ENCODE measurements at regions not wholly inside any gene's neighbourhood (a gene's known extent, or its start where the extent isn't known, plus 50 kb on each side); places are given as distances from the start of the nearest gene placed in this dataset.

DNA sequence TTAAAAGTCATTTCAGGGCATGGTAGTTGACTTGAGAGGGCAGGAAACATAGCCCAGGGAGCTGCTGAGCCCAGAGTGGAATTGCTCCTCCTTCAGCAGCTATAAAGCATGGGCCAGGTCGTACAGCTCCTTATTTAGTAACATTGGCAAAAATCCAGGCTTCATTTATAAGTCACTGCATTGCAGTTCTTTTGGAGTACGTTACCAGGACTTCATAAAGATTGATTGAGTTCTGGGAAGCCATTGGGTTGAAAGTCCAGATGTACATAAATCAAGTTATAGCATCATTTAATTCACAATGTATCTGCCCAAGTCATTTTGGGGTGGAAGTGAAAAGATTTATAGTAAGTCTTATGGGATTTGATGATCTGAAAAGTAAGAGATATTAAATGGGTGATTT is 53.0 kb upstream of the ANKEF1 start:
- DNase-seq (ENCODE audit: insufficient read length, low spot score) (no peak), FAIRE-seq (no peak)
- no peak for TF ChIP-seq POLR2A (IDR thresholded peaks at IDR 0.05; ENCODE audit: low read depth, low read length)

DNA sequence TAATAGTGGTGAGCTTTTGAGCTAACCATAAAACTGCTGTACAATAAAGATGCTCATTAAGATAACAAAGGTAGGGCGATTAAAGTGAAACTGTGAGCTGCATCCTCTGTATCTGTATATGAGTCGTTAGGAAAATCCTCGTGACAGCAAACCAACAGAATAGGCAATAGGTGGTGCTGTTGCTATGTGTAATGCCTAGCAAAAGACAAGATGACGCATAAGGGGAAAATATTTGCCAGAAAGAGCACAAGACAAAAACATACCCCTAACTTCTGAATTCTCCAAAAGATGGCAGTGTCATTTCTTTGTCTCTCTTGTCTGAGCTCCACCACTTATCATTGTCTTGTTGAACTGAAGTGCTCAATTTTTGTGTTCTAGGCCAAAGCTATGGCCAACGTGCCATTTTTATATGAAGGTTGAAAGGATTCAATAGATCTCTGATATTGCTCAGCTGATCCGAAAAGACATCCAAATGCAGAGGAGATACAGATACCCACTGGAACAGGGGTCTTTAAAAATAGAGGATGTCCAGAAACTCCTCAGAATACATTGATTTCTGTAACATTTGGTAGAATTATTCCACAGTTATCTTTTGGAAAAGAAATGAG is 56.3 kb upstream of the ANKEF1 start:
- FAIRE-seq (peak; percentile 92), DNase-seq (ENCODE audit: insufficient read length, low spot score) (peak; percentile 25)
- TF ChIP-seq TAF1 (IDR thresholded peaks at IDR 0.05; ENCODE audit: low read depth, low read length) (no peak), SPI1 (IDR thresholded peaks at IDR 0.05; ENCODE audit: low read depth, low read length) (no peak), PAX5 (IDR thresholded peaks at IDR 0.05; ENCODE audit: insufficient read depth, low read length, severe bottlenecking) (no peak), POLR2A (IDR thresholded peaks at IDR 0.05; ENCODE audit: low read depth, low read length) (no peak), POLR2AphosphoS5 (IDR thresholded peaks at IDR 0.05; ENCODE audit: low read depth, low read length) (no peak), POU2F2 (IDR thresholded peaks at IDR 0.05; ENCODE audit: low read depth, low read length) (no peak)

DNA sequence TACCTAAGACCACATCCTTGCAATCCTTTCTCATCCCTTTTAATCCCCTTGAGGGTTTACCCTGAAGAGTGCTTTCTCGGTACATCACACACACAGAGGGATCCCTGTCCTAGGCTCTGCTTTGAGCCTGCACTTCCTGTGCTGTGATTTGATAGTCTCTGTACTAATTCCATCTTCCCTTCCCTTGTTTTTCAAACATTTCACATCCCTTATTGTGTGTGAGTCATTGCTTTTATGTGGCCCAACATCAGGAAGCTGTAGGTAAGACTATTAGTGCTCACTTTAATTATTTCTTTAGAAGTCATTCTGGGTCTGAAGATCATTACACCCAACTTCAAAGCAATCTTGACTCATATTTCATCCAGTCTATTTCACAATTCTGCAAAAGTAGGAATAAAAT is 57.2 kb upstream of the ANKEF1 start:
- no peak for DNase-seq (ENCODE audit: insufficient read length, low spot score)
- TF ChIP-seq POLR2A (IDR thresholded peaks at IDR 0.05; ENCODE audit: low read depth, low read length) (no peak), POU2F2 (IDR thresholded peaks at IDR 0.05; ENCODE audit: low read depth, low read length) (no peak), PAX5 (IDR thresholded peaks at IDR 0.05; ENCODE audit: insufficient read depth, low read length, severe bottlenecking) (no peak), SPI1 (IDR thresholded peaks at IDR 0.05; ENCODE audit: low read depth, low read length) (no peak), POLR2AphosphoS5 (IDR thresholded peaks at IDR 0.05; ENCODE audit: low read depth, low read length) (no peak), TAF1 (IDR thresholded peaks at IDR 0.05; ENCODE audit: low read depth, low read length) (no peak)
- no peak for FAIRE-seq

DNA sequence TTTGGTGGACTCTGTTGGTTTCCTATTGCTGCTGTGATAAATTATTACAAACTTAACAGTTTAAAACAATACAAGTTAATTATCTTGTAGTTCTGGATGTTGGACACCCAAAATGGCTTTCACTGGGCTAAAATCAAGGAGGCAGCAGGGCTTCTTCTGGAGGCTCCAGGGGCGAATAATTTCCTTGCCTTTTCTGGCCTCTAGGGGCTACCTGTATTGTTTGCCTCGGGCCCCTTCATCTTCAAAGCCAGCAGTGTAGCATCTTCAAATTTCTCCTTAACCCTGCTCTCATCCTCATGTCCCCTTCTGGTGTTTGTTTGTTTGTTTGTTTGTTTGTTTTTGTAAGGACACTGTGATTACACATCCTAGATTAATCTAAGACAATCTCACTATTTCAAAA is 60.5 kb upstream of the ANKEF1 start:
- TF ChIP-seq TAF1 (IDR thresholded peaks at IDR 0.05; ENCODE audit: low read depth, low read length): no peak
- no peak for TF ChIP-seq POLR2AphosphoS5 (IDR thresholded peaks at IDR 0.05; ENCODE audit: low read depth, low read length)
- TF ChIP-seq SPI1 (IDR thresholded peaks at IDR 0.05; ENCODE audit: low read depth, low read length): no peak
- no peak for TF ChIP-seq PAX5 (IDR thresholded peaks at IDR 0.05; ENCODE audit: insufficient read depth, low read length, severe bottlenecking)
- TF ChIP-seq POU2F2 (IDR thresholded peaks at IDR 0.05; ENCODE audit: low read depth, low read length): no peak
- no peak for TF ChIP-seq POLR2A (IDR thresholded peaks at IDR 0.05; ENCODE audit: low read depth, low read length)
- DNase-seq (ENCODE audit: insufficient read length, low spot score) (no peak), FAIRE-seq (no peak)

DNA sequence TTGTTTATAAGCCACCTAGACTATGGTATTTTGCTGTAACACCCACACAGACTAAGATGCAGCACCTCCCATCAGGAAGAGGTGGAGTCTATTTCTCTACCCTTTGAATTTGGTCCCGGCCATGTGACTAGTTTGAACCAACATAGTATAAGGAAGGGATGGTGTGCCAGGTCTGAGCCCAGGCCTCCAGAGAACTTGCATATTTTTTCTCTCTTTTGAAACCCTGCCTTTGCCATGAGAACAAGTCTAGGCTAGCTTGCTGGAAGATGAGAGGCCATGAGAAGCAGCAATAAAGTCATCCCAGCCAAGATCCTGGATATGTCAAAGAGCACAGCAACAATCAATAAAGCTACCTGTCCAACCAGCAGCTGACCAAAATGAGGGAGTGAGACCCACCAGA is 63.0 kb upstream of the ANKEF1 start:
- DNase-seq (ENCODE audit: insufficient read length, low spot score) (no peak), FAIRE-seq (no peak)
- TF ChIP-seq POLR2AphosphoS5 (IDR thresholded peaks at IDR 0.05; ENCODE audit: low read depth, low read length) (no peak), TAF1 (IDR thresholded peaks at IDR 0.05; ENCODE audit: low read depth, low read length) (no peak), POLR2A (IDR thresholded peaks at IDR 0.05; ENCODE audit: low read depth, low read length) (no peak), POU2F2 (IDR thresholded peaks at IDR 0.05; ENCODE audit: low read depth, low read length) (no peak), SPI1 (IDR thresholded peaks at IDR 0.05; ENCODE audit: low read depth, low read length) (no peak), PAX5 (IDR thresholded peaks at IDR 0.05; ENCODE audit: insufficient read depth, low read length, severe bottlenecking) (no peak)

DNA sequence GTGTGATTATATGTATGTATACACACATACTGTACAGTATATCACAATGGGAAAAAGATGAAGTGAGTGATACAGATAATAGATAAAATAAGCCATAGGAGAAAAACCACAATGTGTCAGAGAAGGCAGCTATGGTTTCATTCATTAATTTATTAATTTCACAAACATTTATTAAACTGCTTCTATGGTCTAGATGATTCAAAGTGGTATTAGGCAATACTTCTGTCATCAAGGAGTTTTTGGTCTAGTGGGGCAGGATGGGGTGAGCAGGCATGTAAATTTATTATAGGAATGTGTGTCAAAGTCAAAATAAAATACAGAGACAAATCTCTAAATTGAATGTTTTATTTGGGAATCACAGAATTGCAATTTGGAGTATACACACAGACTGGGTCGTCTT is 65.2 kb upstream of the ANKEF1 start:
- TF ChIP-seq TAF1 (IDR thresholded peaks at IDR 0.05; ENCODE audit: low read depth, low read length): no peak
- no peak for TF ChIP-seq SPI1 (IDR thresholded peaks at IDR 0.05; ENCODE audit: low read depth, low read length)
- no peak for TF ChIP-seq PAX5 (IDR thresholded peaks at IDR 0.05; ENCODE audit: insufficient read depth, low read length, severe bottlenecking)
- TF ChIP-seq POU2F2 (IDR thresholded peaks at IDR 0.05; ENCODE audit: low read depth, low read length): no peak
- TF ChIP-seq POLR2A (IDR thresholded peaks at IDR 0.05; ENCODE audit: low read depth, low read length): no peak
- no peak for TF ChIP-seq POLR2AphosphoS5 (IDR thresholded peaks at IDR 0.05; ENCODE audit: low read depth, low read length)
- DNase-seq (ENCODE audit: insufficient read length, low spot score) (no peak), FAIRE-seq (no peak)

DNA sequence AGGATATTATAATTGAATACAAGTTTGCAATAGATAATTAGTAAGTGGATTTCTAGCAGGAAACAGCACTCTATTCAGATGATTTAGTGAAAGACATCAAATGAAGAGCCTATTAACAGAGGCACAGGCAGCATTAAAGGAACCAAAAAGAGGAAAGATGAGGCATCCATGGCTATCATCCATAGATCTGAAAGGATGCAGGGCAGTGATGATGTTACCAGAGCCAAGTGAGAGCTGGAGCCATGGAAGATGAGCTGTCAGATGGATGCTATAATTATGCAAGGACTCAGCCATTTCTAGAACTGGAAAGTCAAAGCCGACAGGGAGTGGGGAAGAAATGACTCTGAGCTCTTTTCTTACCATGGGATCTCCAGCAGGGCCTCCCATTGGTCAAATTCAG is 66.8 kb upstream of the ANKEF1 start:
- DNase-seq (ENCODE audit: insufficient read length, low spot score) (no peak), FAIRE-seq (no peak)
- TF ChIP-seq POU2F2 (IDR thresholded peaks at IDR 0.05; ENCODE audit: low read depth, low read length) (no peak), SPI1 (IDR thresholded peaks at IDR 0.05; ENCODE audit: low read depth, low read length) (no peak), POLR2A (IDR thresholded peaks at IDR 0.05; ENCODE audit: low read depth, low read length) (no peak), POLR2AphosphoS5 (IDR thresholded peaks at IDR 0.05; ENCODE audit: low read depth, low read length) (no peak), TAF1 (IDR thresholded peaks at IDR 0.05; ENCODE audit: low read depth, low read length) (no peak), PAX5 (IDR thresholded peaks at IDR 0.05; ENCODE audit: insufficient read depth, low read length, severe bottlenecking) (no peak)

DNA sequence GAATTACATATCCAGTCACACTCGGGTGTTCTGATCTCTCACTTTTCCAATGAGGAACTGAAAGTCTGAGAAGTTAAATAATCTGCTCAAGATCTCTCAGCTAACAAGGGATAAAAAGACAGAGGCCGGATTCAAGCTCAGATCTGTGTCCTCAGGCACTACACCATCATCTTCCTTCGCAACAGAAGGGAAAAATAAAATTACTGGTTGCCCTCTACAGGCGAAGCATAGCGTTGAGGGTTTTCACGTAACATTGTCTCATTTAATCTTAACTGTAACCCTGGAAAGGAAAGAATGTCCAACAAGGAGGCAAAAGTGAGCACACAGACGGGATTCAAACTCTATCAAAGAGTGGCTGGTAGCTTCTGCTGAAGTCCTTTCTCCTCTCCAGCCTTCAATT is 67.8 kb upstream of the ANKEF1 start:
- no peak for TF ChIP-seq POLR2A (IDR thresholded peaks at IDR 0.05; ENCODE audit: low read depth, low read length)
- 0 out of 2 replicates have a peak, but pooled peaks have one; percentile 36 for TF ChIP-seq SPI1 (IDR thresholded peaks at IDR 0.05; ENCODE audit: low read depth, low read length)
- FAIRE-seq (no peak), DNase-seq (ENCODE audit: insufficient read length, low spot score) (no peak)

DNA sequence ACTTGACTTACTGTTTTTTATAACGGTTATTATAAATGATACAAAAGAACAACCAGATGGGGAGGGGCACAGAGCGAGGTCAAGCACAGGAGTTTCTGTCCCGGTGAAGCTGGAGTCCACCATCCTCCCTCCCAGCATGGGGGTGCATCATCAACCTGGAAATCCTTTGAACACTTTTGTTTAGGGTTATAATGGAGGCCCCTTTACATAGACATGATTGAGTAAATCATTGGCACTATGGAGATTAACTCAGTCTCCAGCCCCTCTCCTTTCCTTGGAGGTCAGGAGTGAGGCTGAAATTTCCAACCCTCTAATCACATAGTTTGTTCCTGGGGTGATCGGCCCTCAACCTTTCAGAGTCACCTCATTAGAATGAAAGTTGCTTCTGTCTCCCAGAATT is 71.8 kb upstream of the ANKEF1 start:
- TF ChIP-seq POLR2AphosphoS5 (IDR thresholded peaks at IDR 0.05; ENCODE audit: low read depth, low read length) (no peak), POU2F2 (IDR thresholded peaks at IDR 0.05; ENCODE audit: low read depth, low read length) (no peak), TAF1 (IDR thresholded peaks at IDR 0.05; ENCODE audit: low read depth, low read length) (no peak), SPI1 (IDR thresholded peaks at IDR 0.05; ENCODE audit: low read depth, low read length) (no peak), PAX5 (IDR thresholded peaks at IDR 0.05; ENCODE audit: insufficient read depth, low read length, severe bottlenecking) (no peak), POLR2A (IDR thresholded peaks at IDR 0.05; ENCODE audit: low read depth, low read length) (no peak)
- DNase-seq (ENCODE audit: insufficient read length, low spot score) (no peak), FAIRE-seq (no peak)

DNA sequence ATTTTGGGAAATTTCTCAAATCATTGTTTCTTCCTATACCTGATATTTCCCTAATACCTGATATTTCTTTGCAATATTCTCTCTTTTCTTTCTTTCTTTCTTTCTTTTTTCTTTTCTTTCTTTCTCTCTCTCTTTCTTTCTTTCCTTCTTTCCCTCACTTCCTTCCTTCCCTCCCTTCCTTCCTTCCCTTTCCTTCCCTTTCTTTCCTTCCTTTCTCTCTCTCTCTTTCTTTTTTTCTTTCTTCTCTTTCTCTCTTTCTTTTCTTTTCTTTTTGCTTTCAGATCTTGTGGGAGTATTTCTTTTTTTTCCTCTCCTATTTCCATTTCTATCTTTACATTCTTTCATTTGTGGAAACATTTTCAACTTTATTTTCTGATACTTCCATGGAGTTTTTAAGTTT is 76.1 kb upstream of the ANKEF1 start:
- no peak for TF ChIP-seq POU2F2 (IDR thresholded peaks at IDR 0.05; ENCODE audit: low read depth, low read length)
- FAIRE-seq (no peak), DNase-seq (ENCODE audit: insufficient read length, low spot score) (no peak)

DNA sequence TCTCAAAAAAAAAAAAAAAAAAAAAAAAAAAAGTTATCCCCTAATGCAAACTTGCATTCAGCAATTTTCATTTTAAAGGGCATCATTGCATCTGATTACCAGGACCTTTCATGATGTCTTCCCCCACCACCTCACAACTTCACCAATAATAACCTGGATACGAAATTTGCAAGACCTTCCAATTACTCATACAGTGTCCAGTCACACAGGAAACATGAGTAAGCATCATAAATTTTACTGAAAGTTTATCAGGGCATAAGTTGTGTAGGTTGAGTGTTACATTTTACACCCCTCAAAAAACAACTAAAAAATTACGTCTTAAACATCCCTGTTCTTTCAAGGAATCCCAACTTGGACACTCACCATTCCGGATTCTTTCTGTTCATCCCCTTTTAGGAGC is 79.1 kb upstream of the ANKEF1 start:
- TF ChIP-seq POLR2A (IDR thresholded peaks at IDR 0.05; ENCODE audit: low read depth, low read length): no peak
- no peak for TF ChIP-seq POU2F2 (IDR thresholded peaks at IDR 0.05; ENCODE audit: low read depth, low read length)
- TF ChIP-seq TAF1 (IDR thresholded peaks at IDR 0.05; ENCODE audit: low read depth, low read length): no peak
- no peak for TF ChIP-seq PAX5 (IDR thresholded peaks at IDR 0.05; ENCODE audit: insufficient read depth, low read length, severe bottlenecking)
- TF ChIP-seq POLR2AphosphoS5 (IDR thresholded peaks at IDR 0.05; ENCODE audit: low read depth, low read length): no peak
- TF ChIP-seq SPI1 (IDR thresholded peaks at IDR 0.05; ENCODE audit: low read depth, low read length): no peak
- DNase-seq (ENCODE audit: insufficient read length, low spot score) (no peak), FAIRE-seq (no peak)
